ENCODE measurements at regions not wholly inside any gene's neighbourhood (a gene's known extent, or its start where the extent isn't known, plus 50 kb on each side); places are given as distances from the start of the nearest gene placed in this dataset.

DNA sequence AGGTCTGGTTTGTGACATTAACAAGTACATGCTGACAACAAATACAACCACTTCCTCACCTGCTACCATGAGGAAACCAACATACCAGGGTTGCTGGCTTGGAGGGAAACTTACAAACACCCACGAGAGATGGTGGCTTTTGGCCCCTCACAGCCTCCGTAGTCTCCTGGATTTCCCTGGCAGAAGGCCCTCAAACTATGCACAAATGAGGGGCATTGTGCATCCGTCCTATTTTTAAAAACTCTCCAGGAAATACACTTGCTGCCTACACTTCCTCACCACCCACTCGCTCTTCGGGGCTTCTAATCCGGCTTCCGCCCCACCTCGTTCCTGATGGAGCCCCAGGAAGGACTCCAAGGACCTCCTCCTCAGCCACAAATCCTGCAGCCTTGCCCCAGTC is 355.0 kb upstream of the GATB start:
- no peak for DNase-seq (ENCODE audit: low read depth in 1 of 2, low spot score in 1 of 2)

DNA sequence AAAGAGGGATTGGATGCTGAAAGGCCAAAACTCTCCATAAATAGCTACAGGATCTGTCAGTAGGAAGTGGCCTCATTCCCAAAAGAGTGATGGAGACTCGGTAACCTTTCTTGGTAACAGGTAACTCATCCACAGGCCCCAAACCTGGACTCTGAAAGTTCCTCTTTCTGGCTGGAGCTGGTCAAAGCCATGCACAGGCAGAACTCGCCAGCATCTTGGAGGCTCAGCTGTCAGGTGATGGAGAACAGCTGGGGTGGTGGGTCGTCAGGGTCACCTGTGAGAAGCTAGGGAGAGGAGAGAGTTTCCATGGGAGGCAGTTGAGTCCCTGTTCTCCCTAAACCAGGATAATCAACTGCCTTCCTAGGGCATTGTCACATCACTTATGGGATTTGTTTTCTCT is 354.3 kb upstream of the GATB start:
- DNase-seq (ENCODE audit: low read depth in 1 of 2, low spot score in 1 of 2) = no peak

DNA sequence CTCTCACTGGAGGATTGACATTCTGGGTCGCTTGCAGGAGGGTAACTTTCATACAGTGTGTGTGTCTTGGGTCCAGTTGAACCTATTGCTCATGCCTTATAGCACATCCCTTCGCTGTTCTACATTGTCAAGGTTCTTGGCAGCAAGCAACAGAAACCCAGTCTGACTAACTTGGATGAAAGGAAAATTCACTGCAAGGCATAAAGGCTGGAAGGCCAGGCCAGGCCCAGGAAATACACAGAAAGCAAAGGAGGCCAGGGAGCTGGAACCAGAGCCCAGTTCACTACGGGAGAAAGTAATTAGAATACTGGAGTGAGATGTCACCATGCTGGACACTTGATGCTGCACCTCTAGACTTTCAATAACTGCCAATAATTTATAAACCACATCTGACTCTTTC is 353.8 kb upstream of the GATB start:
- no peak for DNase-seq (ENCODE audit: low read depth in 1 of 2, low spot score in 1 of 2)

DNA sequence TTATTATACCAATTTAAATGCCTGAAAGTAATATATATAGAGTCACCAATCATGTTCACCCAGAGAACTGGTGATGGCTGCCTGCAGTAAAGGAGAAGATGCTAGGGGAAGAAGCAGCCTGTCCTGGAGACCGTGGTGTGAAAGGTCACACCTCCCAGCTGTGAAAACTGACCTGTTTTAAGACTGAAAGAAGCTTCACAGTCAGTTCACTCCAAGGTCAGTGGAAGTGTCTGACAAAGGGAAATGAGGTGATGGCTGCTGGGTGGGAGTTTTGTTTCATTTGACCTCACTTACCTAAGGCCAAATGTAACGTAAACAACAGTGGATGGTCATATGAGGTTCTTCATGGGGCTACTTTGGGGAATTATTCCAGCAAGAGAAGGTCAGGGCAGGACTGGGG is 352.1 kb upstream of the GATB start:
- DNase-seq (ENCODE audit: low read depth in 1 of 2, low spot score in 1 of 2) = no peak

GRCh38 chr4:152112190-152112589 is 351.4 kb upstream of the GATB start:
- no peak for DNase-seq (ENCODE audit: low read depth in 1 of 2, low spot score in 1 of 2)

DNA sequence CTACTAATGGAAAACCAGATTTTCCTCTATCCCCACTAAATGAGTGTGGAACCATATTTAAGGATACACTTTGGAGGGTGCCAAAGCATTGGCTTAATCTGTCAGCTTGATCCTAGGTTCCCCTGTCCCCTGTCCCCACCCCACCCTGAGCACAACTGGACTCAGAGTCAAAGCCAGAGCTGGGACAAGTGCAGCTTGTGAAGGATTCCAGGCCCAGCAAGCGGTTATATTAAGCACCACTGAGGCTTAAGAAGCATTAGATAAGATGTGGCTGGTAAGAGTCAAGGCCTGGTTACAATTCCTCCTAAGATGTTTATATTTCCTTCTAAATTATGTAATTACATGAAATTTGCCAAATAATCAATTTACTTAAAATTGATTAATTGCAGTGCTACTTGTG is 350.0 kb upstream of the GATB start:
- no peak for DNase-seq (ENCODE audit: low read depth in 1 of 2, low spot score in 1 of 2)

- no peak for DNase-seq (ENCODE audit: low read depth in 1 of 2, low spot score in 1 of 2)
Observed at GRCh38 chr4:152109531-152110509, 349.0 kb upstream of the GATB start.

DNA sequence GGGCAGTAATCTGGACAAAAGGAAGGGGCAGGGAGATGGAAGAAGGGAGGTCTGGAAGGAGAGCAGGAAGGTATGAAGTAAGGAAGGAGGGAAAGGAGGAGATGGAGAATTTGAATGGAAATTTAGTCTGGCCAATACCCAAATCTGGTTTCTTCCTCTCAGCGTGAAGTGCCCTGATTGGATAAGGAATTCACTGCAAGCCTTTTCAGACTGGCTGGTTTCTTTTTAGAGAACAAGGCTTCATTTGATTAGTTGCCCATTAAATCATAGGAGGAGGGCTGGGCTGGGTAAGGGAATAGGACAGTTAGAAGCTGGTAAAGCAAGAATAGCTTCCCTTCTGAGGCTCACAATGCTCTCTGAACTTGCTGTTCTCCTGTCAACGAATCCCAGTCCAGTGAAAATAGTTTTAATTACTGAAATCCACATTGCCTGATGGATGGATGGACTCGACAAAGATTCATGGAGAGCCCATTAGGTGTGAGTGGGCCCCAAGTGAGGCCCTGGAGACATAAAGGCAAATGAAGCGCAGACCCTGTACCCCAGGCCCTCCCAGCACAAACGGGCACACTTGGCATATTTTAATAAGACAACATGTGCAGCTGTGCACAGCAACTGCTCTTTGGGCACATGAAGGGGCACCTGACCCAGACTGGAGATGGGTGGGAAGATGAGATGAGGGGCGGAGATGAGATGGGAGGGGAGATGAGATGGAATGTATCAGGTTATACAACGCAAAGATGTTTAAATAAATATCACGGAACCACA is 347.1 kb upstream of the GATB start:
- no peak for DNase-seq (ENCODE audit: low read depth in 1 of 2, low spot score in 1 of 2)

DNA sequence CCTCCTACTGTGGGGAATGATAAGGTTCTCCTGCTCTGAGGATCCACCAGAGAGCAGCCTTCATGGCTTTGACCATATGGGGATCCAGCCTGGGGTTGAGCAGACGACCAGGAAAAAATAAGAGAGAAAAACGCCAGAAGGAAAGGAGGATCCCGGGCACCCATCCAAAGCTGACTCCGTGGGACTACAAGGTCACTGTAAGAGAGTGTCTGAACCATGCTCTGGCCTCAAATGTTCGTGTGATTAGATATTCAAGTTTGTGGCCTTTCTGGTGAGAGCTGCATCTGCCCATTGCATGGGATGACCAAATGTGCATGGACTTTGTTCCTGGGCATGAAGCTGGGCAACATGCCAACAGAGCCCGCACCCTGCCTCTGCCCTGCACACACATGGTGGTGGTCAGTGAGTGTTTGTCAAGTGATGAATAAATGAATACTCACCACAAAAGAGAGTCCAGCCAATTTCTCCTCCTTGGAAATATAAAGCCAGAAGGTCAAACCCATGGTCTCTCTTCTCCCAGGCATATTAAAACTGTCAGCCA is 346.0 kb upstream of the GATB start:
- DNase-seq (ENCODE audit: low read depth in 1 of 2, low spot score in 1 of 2) = no peak

- DNase-seq (ENCODE audit: low read depth in 1 of 2, low spot score in 1 of 2) = no peak
Observed at GRCh38 chr4:152106113-152106763, 345.4 kb upstream of the GATB start.

- no peak for DNase-seq (ENCODE audit: low read depth in 1 of 2, low spot score in 1 of 2)
Observed at GRCh38 chr4:152104901-152105357, 344.1 kb upstream of the GATB start.

GRCh38 chr4:152104356-152104755 is 343.5 kb upstream of the GATB start:
- no peak for DNase-seq (ENCODE audit: low read depth in 1 of 2, low spot score in 1 of 2)

- no peak for DNase-seq (ENCODE audit: low read depth in 1 of 2, low spot score in 1 of 2)
Observed at GRCh38 chr4:152103181-152103901, 342.5 kb upstream of the GATB start.

DNA sequence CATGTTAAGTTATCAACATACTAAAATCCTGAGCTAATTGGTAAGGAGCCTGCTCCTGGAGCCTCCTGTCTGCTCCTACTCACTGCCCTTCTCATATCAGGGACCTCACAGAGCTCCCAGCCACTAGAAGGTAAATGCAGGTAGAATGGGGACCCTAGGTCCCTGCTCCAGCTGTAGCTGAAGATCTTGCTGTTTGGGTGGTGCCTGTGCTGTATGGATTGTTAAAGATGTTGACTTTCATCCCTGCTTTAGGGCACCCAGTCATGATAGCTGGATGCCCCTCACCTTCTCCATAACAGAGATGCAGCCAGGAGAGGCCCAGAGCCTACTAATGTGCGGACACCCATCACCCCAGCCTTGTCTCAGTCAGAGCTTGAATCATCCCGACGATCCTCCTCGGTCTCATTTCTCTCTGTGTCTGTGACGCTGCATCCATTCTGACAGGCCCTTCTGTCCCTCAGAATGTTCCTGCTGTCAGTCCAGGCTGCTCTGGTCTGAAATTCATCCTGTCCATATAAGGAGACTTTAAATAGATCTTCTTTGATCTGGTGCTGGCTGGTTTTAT is 341.7 kb upstream of the GATB start:
- no peak for DNase-seq (ENCODE audit: low read depth in 1 of 2, low spot score in 1 of 2)

DNA sequence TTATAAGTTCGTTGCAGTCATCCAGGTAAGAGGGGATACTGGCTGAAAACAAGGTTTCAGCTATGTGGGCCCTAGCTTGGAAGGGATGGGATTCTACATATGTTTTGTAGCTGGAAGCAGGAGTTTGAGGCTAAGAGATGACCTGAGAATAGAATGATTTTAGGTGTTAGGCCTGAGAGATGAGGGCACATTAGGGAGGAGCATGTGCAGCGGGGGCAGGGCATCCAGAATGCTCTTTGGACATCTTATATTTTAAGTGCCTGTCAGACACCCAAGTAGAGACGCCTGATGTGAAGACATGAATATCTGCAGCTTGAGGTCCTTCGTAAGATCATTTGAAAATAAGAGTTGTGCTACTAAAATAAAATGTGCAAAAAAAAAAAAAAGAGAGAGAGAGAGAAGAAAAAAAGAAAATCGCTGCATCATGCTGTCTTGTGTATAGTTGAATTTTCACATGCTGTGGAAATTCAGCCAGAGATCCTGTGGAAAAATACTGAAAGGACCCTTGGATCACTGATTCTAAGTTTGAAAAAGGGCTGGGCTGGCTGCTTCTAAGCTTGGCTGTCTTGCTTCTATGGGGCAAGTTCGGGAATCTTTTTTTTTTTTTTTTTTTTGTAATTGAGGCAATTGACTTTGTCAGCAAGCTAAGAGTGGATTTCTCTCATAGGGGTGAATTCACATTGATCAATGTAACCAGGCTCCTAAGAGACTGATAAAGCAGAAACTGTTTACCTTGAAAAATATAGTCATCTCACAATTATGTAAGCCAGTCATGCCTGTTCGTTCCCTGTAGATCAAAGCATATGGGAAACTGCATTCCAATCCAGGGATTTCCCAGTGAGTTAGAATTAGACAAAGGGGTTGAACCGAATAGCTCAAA is 341.0 kb upstream of the GATB start:
- DNase-seq (ENCODE audit: low read depth in 1 of 2, low spot score in 1 of 2) = no peak

DNA sequence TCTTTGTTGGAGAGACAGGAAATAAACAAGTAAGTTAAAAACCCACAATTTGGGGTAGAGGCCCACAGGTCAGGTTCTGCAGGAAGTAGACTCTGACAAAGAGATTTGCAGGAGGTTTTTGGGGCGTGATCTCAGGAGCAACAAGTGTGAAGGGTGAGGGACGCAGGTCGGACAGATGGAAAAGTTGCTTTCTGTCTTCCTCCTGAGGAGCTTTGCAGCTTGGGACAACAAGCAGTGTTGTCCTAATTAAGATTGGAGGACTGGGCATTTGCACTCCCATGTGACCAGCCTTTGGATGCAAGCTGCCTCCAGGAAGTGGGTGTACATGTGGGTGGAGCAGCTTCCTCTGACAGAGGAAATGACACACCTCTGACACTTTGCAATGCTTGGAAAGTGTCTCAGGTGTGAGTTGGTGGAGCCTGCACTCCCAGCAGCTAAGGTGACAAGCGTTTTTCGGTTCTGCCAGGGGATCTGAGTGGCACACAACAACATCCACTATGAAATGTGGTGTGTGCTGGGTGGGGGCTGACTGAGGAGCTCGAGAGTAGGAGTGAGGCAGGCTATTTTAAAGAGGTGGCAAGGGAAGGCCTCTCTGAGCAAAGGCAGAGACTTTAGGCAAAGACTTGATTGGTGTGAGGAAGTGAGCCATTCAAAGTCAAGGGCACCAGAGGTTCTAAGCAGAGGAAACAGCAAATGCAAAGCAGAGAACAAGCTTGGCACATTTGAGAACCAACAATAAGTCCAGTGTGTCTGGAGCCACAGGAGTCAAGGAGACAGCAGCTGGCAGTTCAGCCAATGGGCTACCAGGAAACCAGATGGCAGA is 339.8 kb upstream of the GATB start:
- DNase-seq (ENCODE audit: low read depth in 1 of 2, low spot score in 1 of 2) = peak; percentile 45 to 64

DNA sequence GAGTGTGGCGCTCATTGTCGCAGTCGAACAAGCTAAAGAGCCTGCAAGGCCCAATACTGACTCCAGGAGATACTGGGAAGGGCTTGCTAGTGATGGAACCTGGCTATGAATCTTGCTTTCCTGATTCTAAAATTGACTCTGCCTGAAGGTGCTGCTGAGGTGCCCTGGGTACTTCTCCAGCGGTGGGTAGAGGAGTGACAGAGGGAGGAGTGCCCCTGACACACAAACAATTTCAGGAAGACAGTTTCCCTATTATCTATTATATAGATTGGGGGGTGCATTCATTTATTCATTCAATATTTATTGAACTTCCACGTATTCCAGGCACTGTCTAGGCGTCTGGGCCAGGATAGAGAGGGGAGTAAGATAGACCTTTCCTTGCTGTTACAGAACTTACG is 339.2 kb upstream of the GATB start:
- DNase-seq (ENCODE audit: low read depth in 1 of 2, low spot score in 1 of 2) = no peak

DNA sequence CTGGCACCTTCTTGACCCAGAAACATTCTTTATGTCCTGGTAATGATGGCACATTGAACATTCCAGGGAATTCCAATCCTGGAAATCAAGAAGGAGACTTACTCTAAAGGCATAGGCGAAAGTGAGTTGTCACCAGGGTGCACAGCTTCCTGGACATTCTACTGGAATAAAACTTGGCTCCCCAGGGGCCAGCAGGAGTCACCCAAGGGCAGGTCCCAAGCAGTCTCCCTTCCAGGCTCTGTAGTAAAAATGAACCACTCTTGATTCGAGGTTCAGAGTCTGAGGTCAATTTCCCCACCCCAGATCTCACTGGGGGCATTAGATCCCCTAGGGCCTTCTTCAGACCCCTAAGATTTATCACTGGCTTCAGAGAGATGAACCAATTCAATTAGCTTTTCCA is 338.7 kb upstream of the GATB start:
- no peak for DNase-seq (ENCODE audit: low read depth in 1 of 2, low spot score in 1 of 2)

GRCh38 chr4:152099061-152099425 is 338.2 kb upstream of the GATB start:
- DNase-seq (ENCODE audit: low read depth in 1 of 2, low spot score in 1 of 2) = no peak

Measured in stimulated activated CD4-positive, alpha-beta T cell treated with anti-CD3 and anti-CD28 coated beads, Interleukin-15, amount 100 ng/mL, for 1 hour (primary cell).